Neuronal stem cell (in vitro differentiated cells): ENCODE measurements at regions not wholly inside any gene's neighbourhood (a gene's known extent, or its start where the extent isn't known, plus 50 kb on each side); places are given as distances from the start of the nearest gene placed in this dataset.
"Not testable (repeated sequence)": the region's sequence is repeated elsewhere in the genome, so short reads cannot be mapped to it uniquely, and the experiment has no call there.

Experiments used
- DNase-seq: peaks from one replicate; pipeline ENCODE4 v3.0.0-alpha.2; 2013; ENCODE audit warnings: low spot score
- H2AFZ ChIP-seq: one replicate; pipeline ENCODE4 v1.6.1; 2013; ENCODE audit warnings: mild to moderate bottlenecking, low read length, inconsistent platforms
- H2AK5ac ChIP-seq: 2 replicates; pipeline ENCODE4 v1.6.1; 2013; ENCODE audit warnings: low read depth, mild to moderate bottlenecking, inconsistent platforms, low read length, moderate library complexity, mixed read lengths
- H2BK120ac ChIP-seq: 2 replicates; pipeline ENCODE4 v1.6.1; 2013; ENCODE audit warnings: low read depth, mild to moderate bottlenecking, inconsistent platforms, low read length, moderate library complexity, mixed read lengths
- H2BK12ac ChIP-seq: one replicate; pipeline ENCODE4 v1.6.1; 2013; ENCODE audit warnings: low read length, inconsistent platforms
- H2BK15ac ChIP-seq: 2 replicates; pipeline ENCODE4 v1.6.1; 2013; ENCODE audit warnings: mild to moderate bottlenecking, low read length, inconsistent platforms, mixed read lengths
- H2BK5ac ChIP-seq: one replicate; pipeline ENCODE4 v1.6.1; 2013; ENCODE audit warnings: inconsistent platforms, mild to moderate bottlenecking, low read length, moderate library complexity
- H3K14ac ChIP-seq: one replicate; pipeline ENCODE4 v1.6.1; 2013; ENCODE audit warnings: low read length, inconsistent platforms
- H3K18ac ChIP-seq: 2 replicates; pipeline ENCODE4 v1.6.1; 2013; ENCODE audit warnings: low read length, inconsistent platforms
- H3K23ac ChIP-seq: 2 replicates; pipeline ENCODE4 v1.6.1; 2013; ENCODE audit warnings: low read depth, mild to moderate bottlenecking, mixed read lengths, low read length, inconsistent platforms; ENCODE audit not compliant: poor library complexity
- H3K27ac ChIP-seq: replicated peaks from 3 replicates; pipeline ENCODE4 v1.5.1; 2013; ENCODE audit warnings: low read length, inconsistent platforms
- H3K27me3 ChIP-seq, 3 experiments: 2 replicates each; pipeline ENCODE4 v1.6.1; 2013; ENCODE audit warnings: low read length in 3 of 3, mild to moderate bottlenecking in 2 of 3, inconsistent platforms in 1 of 3, low read depth in 1 of 3, mixed read lengths in 1 of 3, moderate library complexity in 1 of 3; ENCODE audit not compliant: control insufficient read depth in 3 of 3, insufficient read depth in 3 of 3
- H3K36me3 ChIP-seq, 2 donors: replicated peaks in 1 of 2; 2 replicates each; pipeline ENCODE4 v1.6.1; 2013; ENCODE audit warnings: low read length in 2 of 2; ENCODE audit not compliant: control insufficient read depth in 2 of 2, insufficient read depth in 2 of 2
- H3K4ac ChIP-seq: 2 replicates; pipeline ENCODE4 v1.6.1; 2013; ENCODE audit warnings: inconsistent platforms, mild to moderate bottlenecking, low read length, moderate library complexity
- H3K4me1 ChIP-seq, 2 donors: 1 replicate in 1 of 2; 2 replicates in 1 of 2; pipeline ENCODE4 v1.6.1; 2013; ENCODE audit warnings: low read length in 2 of 2, low read depth in 1 of 2; ENCODE audit not compliant: control insufficient read depth in 2 of 2, insufficient read depth in 1 of 2
- H3K4me2 ChIP-seq: one replicate; pipeline ENCODE4 v1.6.1; 2013; ENCODE audit warnings: mild to moderate bottlenecking, low read length, inconsistent platforms; ENCODE audit not compliant: insufficient read depth, poor library complexity, severe bottlenecking
- H3K4me3 ChIP-seq, 2 donors: 2 replicates each; pipeline ENCODE4 v1.5.1; 2013; ENCODE audit warnings: low read length in 2 of 2, mild to moderate bottlenecking in 2 of 2, inconsistent platforms in 1 of 2, moderate library complexity in 1 of 2
- H3K79me1 ChIP-seq: one replicate; pipeline ENCODE4 v1.6.1; 2013; ENCODE audit warnings: low read depth, mild to moderate bottlenecking, inconsistent platforms, low read length, moderate library complexity
- H3K9ac ChIP-seq: one replicate; pipeline ENCODE4 v1.6.1; 2013; ENCODE audit warnings: mild to moderate bottlenecking, low read depth, low read length, inconsistent platforms; ENCODE audit not compliant: poor library complexity
- H3K9me3 ChIP-seq, 2 donors: replicated peaks in 1 of 2; 2 replicates each; pipeline versions ENCODE3 to v1.6.1; 2013; ENCODE audit warnings: low read length in 2 of 2, mild to moderate bottlenecking in 2 of 2, inconsistent platforms in 1 of 2, low read depth in 1 of 2, mixed read lengths in 1 of 2, moderate library complexity in 1 of 2; ENCODE audit not compliant: control insufficient read depth in 2 of 2, insufficient read depth in 1 of 2
- H4K8ac ChIP-seq: one replicate; pipeline ENCODE4 v1.6.1; 2013; ENCODE audit warnings: low read depth, mild to moderate bottlenecking, inconsistent platforms, low read length, moderate library complexity
- H4K91ac ChIP-seq: one replicate; pipeline ENCODE4 v1.6.1; 2013; ENCODE audit warnings: low read length, low read depth, mild to moderate bottlenecking, inconsistent platforms; ENCODE audit not compliant: poor library complexity
- WGBS, 2 donors: extraction: QIAGEN DNeasy Blood & Tissue Kit; methylation state at CpG; one replicate each; pipeline ENCODE4 v1.1.7; 2013; ENCODE audit warnings: missing lambda C conversion rate in 2 of 2, mixed read lengths in 1 of 2; ENCODE audit not compliant: insufficient read length in 2 of 2, insufficient replicate concordance in 1 of 2; ENCODE audit errors: extremely low coverage in 2 of 2; 5-methylcytosine and 5-hydroxymethylcytosine counted together

DNA sequence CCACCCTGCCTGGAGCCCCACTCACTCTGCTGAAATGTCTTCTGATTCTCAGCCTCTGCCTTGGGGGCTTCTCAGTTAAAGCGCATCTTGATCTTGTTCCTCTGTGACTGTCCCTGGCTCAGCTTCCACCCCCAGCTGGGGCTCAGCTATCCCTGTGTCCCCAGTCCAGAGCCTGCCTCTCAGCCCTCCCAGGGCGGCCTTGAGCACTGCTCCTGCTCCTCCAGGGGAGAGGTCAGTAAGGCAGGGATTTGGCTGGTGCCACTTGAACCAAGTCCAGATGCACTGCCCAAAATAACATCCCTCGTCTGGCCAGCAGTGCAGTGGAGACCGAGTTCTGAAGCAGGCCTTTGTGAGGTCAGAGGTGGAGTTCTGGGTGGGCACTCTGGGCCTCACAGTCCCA, 1950.8 kb downstream of the FOXD4L5 start:
- not testable (repeated sequence) for H3K4ac ChIP-seq, H4K91ac ChIP-seq, H3K4me2 ChIP-seq, H3K27me3 ChIP-seq, H2AK5ac ChIP-seq, H3K4me1 ChIP-seq, H2AFZ ChIP-seq, H3K27ac ChIP-seq, H4K8ac ChIP-seq, H3K18ac ChIP-seq, H3K23ac ChIP-seq, H2BK120ac ChIP-seq, H3K4me3 ChIP-seq, H3K9ac ChIP-seq, H2BK5ac ChIP-seq, H2BK12ac ChIP-seq, H3K36me3 ChIP-seq, H3K9me3 ChIP-seq, H2BK15ac ChIP-seq, DNase-seq, H3K79me1 ChIP-seq, H3K14ac ChIP-seq
- no CpG with 5 or more reads among the region's 4 CpGs for WGBS, 2 donors

GRCh38 chr9:63333083-63333482, 1951.9 kb downstream of the FOXD4L5 start:
- H4K8ac ChIP-seq, H3K9me3 ChIP-seq, DNase-seq, H3K4ac ChIP-seq, H3K27ac ChIP-seq, H4K91ac ChIP-seq, H3K4me1 ChIP-seq, H3K4me2 ChIP-seq, H2BK120ac ChIP-seq, H3K23ac ChIP-seq, H2BK15ac ChIP-seq, H3K9ac ChIP-seq, H2BK12ac ChIP-seq, H3K27me3 ChIP-seq, H2AFZ ChIP-seq, H3K14ac ChIP-seq, H3K36me3 ChIP-seq, H2AK5ac ChIP-seq, H3K79me1 ChIP-seq, H3K4me3 ChIP-seq, H3K18ac ChIP-seq, H2BK5ac ChIP-seq: not testable (repeated sequence)
- no CpG with 5 or more reads among the region's 3 CpGs for WGBS, 2 donors

GRCh38 chr9:63328313-63328712, 1956.7 kb downstream of the FOXD4L5 start:
- not testable (repeated sequence) for H3K23ac ChIP-seq, H3K4me3 ChIP-seq, H3K9ac ChIP-seq, H3K36me3 ChIP-seq, H3K4me2 ChIP-seq, H3K14ac ChIP-seq, H4K8ac ChIP-seq, H2BK15ac ChIP-seq, H3K79me1 ChIP-seq, H3K27me3 ChIP-seq, H3K9me3 ChIP-seq, H2AFZ ChIP-seq, H3K27ac ChIP-seq, H2BK12ac ChIP-seq, H2BK120ac ChIP-seq, H2BK5ac ChIP-seq, H4K91ac ChIP-seq, H3K4me1 ChIP-seq, H3K18ac ChIP-seq, H2AK5ac ChIP-seq, DNase-seq, H3K4ac ChIP-seq
- WGBS, 2 donors = no CpG with 5 or more reads among the region's 6 CpGs

GRCh38 chr9:63327211-63327610, 1957.8 kb downstream of the FOXD4L5 start:
- H3K23ac ChIP-seq, H3K9ac ChIP-seq, H3K14ac ChIP-seq, H3K27me3 ChIP-seq, H3K4ac ChIP-seq, H3K18ac ChIP-seq, H2AK5ac ChIP-seq, H4K8ac ChIP-seq, H2BK15ac ChIP-seq, H4K91ac ChIP-seq, H3K4me1 ChIP-seq, DNase-seq, H3K79me1 ChIP-seq, H3K36me3 ChIP-seq, H3K4me2 ChIP-seq, H3K9me3 ChIP-seq, H2AFZ ChIP-seq, H2BK120ac ChIP-seq, H2BK5ac ChIP-seq, H2BK12ac ChIP-seq, H3K27ac ChIP-seq, H3K4me3 ChIP-seq: not testable (repeated sequence)
- WGBS, 2 donors = no CpG with 5 or more reads among the region's 3 CpGs
